ENCODE measurements at regions not wholly inside any gene's neighbourhood (a gene's known extent, or its start where the extent isn't known, plus 50 kb on each side); places are given as distances from the start of the nearest gene placed in this dataset.

DNA sequence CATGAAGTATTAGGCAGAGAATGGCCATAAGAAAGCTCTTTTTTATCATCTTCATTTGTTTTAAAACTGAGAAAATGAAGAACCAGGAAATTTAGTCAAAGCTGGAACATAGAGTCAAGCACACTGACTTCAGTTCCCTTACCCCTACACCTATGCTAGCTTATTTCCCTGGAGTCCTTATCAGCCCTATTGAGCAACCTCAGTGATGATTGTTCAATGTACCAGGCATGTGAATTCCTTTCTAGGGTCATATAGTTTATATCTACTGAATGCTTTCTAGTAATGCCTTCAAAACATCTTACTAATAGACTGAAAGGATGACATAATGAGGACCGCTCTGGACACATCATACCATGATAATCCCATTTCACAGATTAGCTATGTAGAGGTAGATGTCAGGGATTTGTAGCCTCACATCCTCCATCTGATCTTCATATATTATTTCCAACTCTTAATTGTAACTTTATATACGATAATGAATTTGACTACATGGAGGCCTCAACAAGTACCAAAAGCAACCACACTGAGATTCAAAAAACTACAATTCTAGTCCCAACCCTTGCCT is 460.4 kb upstream of the DYNLRB2 start:
- TF ChIP-seq SP1 (IDR thresholded peaks at IDR 0.05) (no peak), SUZ12 (IDR thresholded peaks at IDR 0.05) (no peak), L3MBTL2 (conservative IDR thresholded peaks at IDR 0.05) (no peak), ARNT (IDR thresholded peaks at IDR 0.05) (no peak), FOXA1 (IDR thresholded peaks at IDR 0.05) (no peak), FOXM1 (IDR thresholded peaks at IDR 0.05; ENCODE audit: borderline replicate concordance) (no peak), LEF1 (IDR thresholded peaks at IDR 0.05; ENCODE audit: borderline replicate concordance) (no peak), HDGF (IDR thresholded peaks at IDR 0.05; ENCODE audit: borderline replicate concordance) (no peak), FOXK2 (IDR thresholded peaks at IDR 0.05) (no peak), BHLHE40 (IDR thresholded peaks at IDR 0.05; ENCODE audit: borderline replicate concordance) (no peak), CTBP1 (IDR thresholded peaks at IDR 0.05; ENCODE audit: borderline replicate concordance) (no peak)
- TF ChIP-seq, protein P1, sequence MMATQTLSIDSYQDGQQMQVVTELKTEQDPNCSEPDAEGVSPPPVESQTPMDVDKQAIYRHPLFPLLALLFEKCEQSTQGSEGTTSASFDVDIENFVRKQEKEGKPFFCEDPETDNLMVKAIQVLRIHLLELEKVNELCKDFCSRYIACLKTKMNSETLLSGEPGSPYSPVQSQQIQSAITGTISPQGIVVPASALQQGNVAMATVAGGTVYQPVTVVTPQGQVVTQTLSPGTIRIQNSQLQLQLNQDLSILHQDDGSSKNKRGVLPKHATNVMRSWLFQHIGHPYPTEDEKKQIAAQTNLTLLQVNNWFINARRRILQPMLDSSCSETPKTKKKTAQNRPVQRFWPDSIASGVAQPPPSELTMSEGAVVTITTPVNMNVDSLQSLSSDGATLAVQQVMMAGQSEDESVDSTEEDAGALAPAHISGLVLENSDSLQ (IDR thresholded peaks at IDR 0.05): no peak
